VCaP (cell line): ENCODE measurements at regions not wholly inside any gene's neighbourhood (a gene's known extent, or its start where the extent isn't known, plus 50 kb on each side); places are given as distances from the start of the nearest gene placed in this dataset.
"Not testable (repeated sequence)": the region's sequence is repeated elsewhere in the genome, so short reads cannot be mapped to it uniquely, and the experiment has no call there.

Experiments used
- H3K27ac ChIP-seq: fragments of 450-650 bp; 2 replicates; pipeline ENCODE4 v1.5.1; 2017
- CTCF ChIP-seq: fragments of 450-650 bp; conservative IDR thresholded peaks from 2 replicates; pipeline ENCODE4 v1.5.1; 2017; ENCODE audit warnings: mild to moderate bottlenecking, moderate library complexity

GRCh38 chr6:157741948-157742556 lies 81.0 kb upstream of the SNX9 start:
- TF ChIP-seq CTCF: no peak
- no peak overlapping the region for H3K27ac ChIP-seq

- TF ChIP-seq CTCF: no peak
- no peak overlapping the region for H3K27ac ChIP-seq
Measured at GRCh38 chr6:157744102-157744601, 78.9 kb upstream of the SNX9 start.

GRCh38 chr6:157746897-157747296 lies 76.1 kb upstream of the SNX9 start:
- no peak overlapping the region for H3K27ac ChIP-seq
- TF ChIP-seq CTCF: no peak

GRCh38 chr6:157747370-157747769 lies 75.7 kb upstream of the SNX9 start:
- no peak for TF ChIP-seq CTCF
- no peak overlapping the region for H3K27ac ChIP-seq

GRCh38 chr6:157748839-157749571 lies 74.0 kb upstream of the SNX9 start:
- H3K27ac ChIP-seq: no peak overlapping the region
- TF ChIP-seq CTCF: no peak

- not testable (repeated sequence) for H3K27ac ChIP-seq
Measured at GRCh38 chr6:157750973-157751372, 72.1 kb upstream of the SNX9 start.

GRCh38 chr6:157751547-157752200 lies 71.4 kb upstream of the SNX9 start:
- no peak for TF ChIP-seq CTCF
- no peak overlapping the region for H3K27ac ChIP-seq

GRCh38 chr6:157752879-157753278 lies 70.2 kb upstream of the SNX9 start:
- H3K27ac ChIP-seq: not testable (repeated sequence)
